ENCODE measurements at regions not wholly inside any gene's neighbourhood (a gene's known extent, or its start where the extent isn't known, plus 50 kb on each side); places are given as distances from the start of the nearest gene placed in this dataset.

DNA sequence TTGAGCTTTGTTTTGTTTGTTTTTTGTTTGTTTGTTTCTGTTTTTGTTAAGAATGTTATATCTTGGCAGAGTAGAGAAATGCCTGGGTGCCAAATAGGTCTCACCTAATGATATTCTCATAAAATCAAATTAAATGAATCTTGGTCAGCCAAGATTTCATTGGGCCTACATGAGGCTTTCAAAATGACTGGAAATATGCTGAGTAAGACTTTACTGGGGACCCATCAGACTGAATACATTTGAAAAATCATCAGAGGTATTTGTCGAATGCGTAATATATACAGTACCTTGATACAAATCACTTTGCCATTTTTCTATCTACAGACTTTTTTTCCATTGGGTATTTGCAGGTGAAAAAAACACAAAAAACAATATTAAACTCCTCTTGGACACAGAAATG, 480.8 kb downstream of the CDH2 start:
- intact Hi-C loops (cut with DNase I), result loop anchor here in 1 of 10 donors (10.0 kb wide), 1 partner anchor 61 kb away; no protein-coding TSS in a partner anchor
- no peaks in the 10 kb centered on the region for H3K27me3 ChIP-seq
- no peak overlapping the region for H3K27ac ChIP-seq
- 95 to 97% (median 96%) methylated on average over 2 of the region's 2 CpGs for WGBS, 4 donors
- H3K4me1 ChIP-seq, result no peaks in the 10 kb centered on the region
- DNase-seq (no peak), ATAC-seq (no peak)
- no peak overlapping the region for H3K4me3 ChIP-seq
- TF ChIP-seq, protein P1, sequence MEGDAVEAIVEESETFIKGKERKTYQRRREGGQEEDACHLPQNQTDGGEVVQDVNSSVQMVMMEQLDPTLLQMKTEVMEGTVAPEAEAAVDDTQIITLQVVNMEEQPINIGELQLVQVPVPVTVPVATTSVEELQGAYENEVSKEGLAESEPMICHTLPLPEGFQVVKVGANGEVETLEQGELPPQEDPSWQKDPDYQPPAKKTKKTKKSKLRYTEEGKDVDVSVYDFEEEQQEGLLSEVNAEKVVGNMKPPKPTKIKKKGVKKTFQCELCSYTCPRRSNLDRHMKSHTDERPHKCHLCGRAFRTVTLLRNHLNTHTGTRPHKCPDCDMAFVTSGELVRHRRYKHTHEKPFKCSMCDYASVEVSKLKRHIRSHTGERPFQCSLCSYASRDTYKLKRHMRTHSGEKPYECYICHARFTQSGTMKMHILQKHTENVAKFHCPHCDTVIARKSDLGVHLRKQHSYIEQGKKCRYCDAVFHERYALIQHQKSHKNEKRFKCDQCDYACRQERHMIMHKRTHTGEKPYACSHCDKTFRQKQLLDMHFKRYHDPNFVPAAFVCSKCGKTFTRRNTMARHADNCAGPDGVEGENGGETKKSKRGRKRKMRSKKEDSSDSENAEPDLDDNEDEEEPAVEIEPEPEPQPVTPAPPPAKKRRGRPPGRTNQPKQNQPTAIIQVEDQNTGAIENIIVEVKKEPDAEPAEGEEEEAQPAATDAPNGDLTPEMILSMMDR (IDR thresholded peaks at IDR 0.05), result no peak
- TF ChIP-seq POLR2A (IDR thresholded peaks at IDR 0.05), result no peak
- H3K9me3 ChIP-seq, result peaks cover 0 to 4% (median 0%) of the 10 kb centered on the region in 12 donors
- H3K36me3 ChIP-seq, result no peaks in the 10 kb centered on the region

DNA sequence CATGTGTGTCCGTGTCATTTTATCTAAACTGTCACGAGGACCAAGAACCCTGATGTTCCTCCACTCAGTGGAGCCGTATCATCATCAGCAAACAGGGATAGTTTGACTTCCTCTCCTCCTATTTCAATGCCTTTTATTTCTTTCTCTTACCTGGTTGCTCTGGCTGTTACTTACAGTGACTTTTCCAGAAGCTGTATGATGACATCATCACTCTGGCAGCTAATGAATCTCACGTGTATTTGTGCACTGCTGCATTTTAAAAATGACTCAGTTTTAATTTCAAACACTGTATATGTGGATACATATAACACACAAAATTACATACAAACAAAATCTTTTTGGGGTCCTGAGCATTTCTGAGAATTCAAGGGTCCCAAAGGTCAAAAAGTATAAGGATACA, 481.4 kb downstream of the CDH2 start:
- intact Hi-C loops (cut with DNase I), result loop anchor here in 1 of 10 donors (10.0 kb wide), 1 partner anchor 61 kb away; no protein-coding TSS in a partner anchor
- Histone ChIP-seq H3K4me1 (no peaks in the 10 kb centered on the region), H3K36me3 (no peaks in the 10 kb centered on the region), H3K27ac (no peak overlapping the region), H3K27me3 (no peaks in the 10 kb centered on the region), H3K9me3 (peaks cover 0 to 4% (median 0%) of the 10 kb centered on the region in 12 donors), H3K4me3 (no peak overlapping the region)
- ATAC-seq (no peak), DNase-seq (no peak)
- TF ChIP-seq, protein P1 (IDR thresholded peaks at IDR 0.05), result no peak
- no peak for TF ChIP-seq POLR2A (IDR thresholded peaks at IDR 0.05)
- WGBS, 4 donors, result 38 to 50% (median 41%) methylated on average over 4 of the region's 4 CpGs

DNA sequence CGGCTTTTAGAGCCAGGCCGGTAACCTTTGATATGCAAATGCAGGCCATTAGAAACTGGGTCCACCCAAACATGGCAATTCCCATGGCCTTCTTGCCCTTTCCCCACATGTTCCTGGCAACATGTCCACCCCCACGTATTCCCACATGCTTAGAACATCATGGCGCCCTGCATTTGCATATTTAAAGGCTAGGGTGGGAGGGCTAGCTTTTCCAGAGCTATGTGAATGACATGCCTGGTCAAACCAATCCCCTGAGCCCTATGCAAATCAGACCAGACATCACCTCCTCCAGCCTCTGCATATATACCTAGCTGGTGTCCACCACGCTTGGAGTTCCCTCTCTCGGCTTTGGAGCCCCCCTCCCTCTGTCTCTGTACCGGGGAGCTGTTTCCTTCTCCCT, 481.9 kb downstream of the CDH2 start:
- no peak for TF ChIP-seq POLR2A (IDR thresholded peaks at IDR 0.05)
- TF ChIP-seq, protein P1 (IDR thresholded peaks at IDR 0.05), result no peak
- WGBS, 4 donors, result 82 to 92% (median 87%) methylated on average over 7 of the region's 7 CpGs
- no peaks in the 10 kb centered on the region for H3K36me3 ChIP-seq

DNA sequence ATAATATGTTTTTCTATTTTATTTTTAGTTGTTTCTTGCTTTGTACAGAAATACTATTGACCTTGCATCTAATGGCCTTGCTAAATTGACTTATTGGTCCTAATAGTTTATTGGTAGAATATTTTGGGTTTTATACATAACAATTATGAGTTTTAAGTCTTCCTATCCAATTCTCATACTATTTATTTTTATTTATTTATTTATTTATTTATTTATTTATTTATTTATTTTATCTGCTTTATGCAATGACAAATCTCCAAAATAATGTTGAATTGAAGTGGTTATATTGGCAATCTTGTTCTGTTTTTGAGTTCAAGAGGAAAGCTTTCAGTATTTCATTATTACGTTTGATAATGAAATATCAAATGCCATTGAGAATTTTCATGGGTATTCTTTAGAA, 488.3 kb downstream of the CDH2 start:
- no peak for TF ChIP-seq POLR2A (IDR thresholded peaks at IDR 0.05)
- TF ChIP-seq, protein P1 (IDR thresholded peaks at IDR 0.05), result no peak
- no peak overlapping the region for H3K27ac ChIP-seq
- no peaks in the 10 kb centered on the region for H3K36me3 ChIP-seq
- 80 to 93% (median 90%) methylated on average over 1 of the region's 1 CpG for WGBS, 4 donors
- DNase-seq (no peak), ATAC-seq (no peak)
- H3K9me3 ChIP-seq, result peaks cover 0 to 23% (median 6%) of the 10 kb centered on the region in 12 donors
- H3K4me1 ChIP-seq, result peaks cover 0 to 7% (median 0%) of the 10 kb centered on the region in 12 donors
- H3K4me3 ChIP-seq, result no peak overlapping the region
- no peaks in the 10 kb centered on the region for H3K27me3 ChIP-seq
- intact Hi-C loops (cut with DNase I), result loop anchor here in 3 of 10 donors (5.0 to 10.0 kb wide), 3 partner anchors 59 to 66 kb away; no protein-coding TSS in a partner anchor

More for the DNA sequence above, 481.9 kb downstream of the CDH2 start:
- DNase-seq, result no peak
- peaks cover 0 to 4% (median 0%) of the 10 kb centered on the region in 12 donors for H3K9me3 ChIP-seq
- H3K27ac ChIP-seq, result no peak overlapping the region
- no peak overlapping the region for H3K4me3 ChIP-seq
- intact Hi-C loops (cut with DNase I), result loop anchor here in 1 of 10 donors (10.0 kb wide), 1 partner anchor 60 kb away; no protein-coding TSS in a partner anchor
- no peaks in the 10 kb centered on the region for H3K4me1 ChIP-seq
- ATAC-seq, result no peak
- no peaks in the 10 kb centered on the region for H3K27me3 ChIP-seq
